Endothelial cell of umbilical vein (primary cell): ENCODE measurements at regions not wholly inside any gene's neighbourhood (a gene's known extent, or its start where the extent isn't known, plus 50 kb on each side); places are given as distances from the start of the nearest gene placed in this dataset.

ENCODE experiments used
- BruUV-seq: library from RNA; stranded (reverse); fragments of 400-500 nt; replicated peaks from 2 replicates; lab custom pipeline; 2021; lab: Mats Ljungman, UMichigan
- CTCF ChIA-PET: fragments of 300-600, 350-600 bp; sonication (Branson Sonifier 250); formaldehyde crosslinking; loops from one replicate; lab custom pipeline; 2021; ENCODE audit warnings: antibody characterized with exemption, inconsistent platforms; lab: Charles Lee
- POLR2A ChIA-PET: fragments of 300-600, 350-600 bp; sonication (Branson Sonifier 250); formaldehyde crosslinking; loops from one replicate; lab custom pipeline; 2021; ENCODE audit warnings: antibody characterized with exemption, inconsistent platforms; lab: Charles Lee
- DNase-seq: peaks from one replicate; pipeline ENCODE4 v3.0.0-alpha.2; 2011; ENCODE audit warnings: low read depth, low spot score
- FAIRE-seq: peaks from 2 replicates; lab custom pipeline; 2011; peaks lifted over from hg19 to GRCh38; lab: Jason Lieb, UNC
- H2AFZ ChIP-seq: 2 replicates; pipeline ENCODE4 v1.6.0; 2012; ENCODE audit warnings: low read depth, low read length, control low read depth, inconsistent platforms
- H3K27ac ChIP-seq: 2 replicates; pipeline ENCODE4 v1.5.1; 2011; ENCODE audit warnings: low read depth, mild to moderate bottlenecking, control low read depth, low read length, moderate library complexity; ENCODE audit not compliant: insufficient read depth
- H3K27me3 ChIP-seq, 2 experiments: 2 replicates each; pipeline versions ENCODE4 v1.6.0 to v1.6.1; 2011; ENCODE audit warnings: low read length in 2 of 2, mixed read lengths in 1 of 2; ENCODE audit not compliant: control insufficient read depth in 2 of 2, insufficient read depth in 2 of 2
- H3K36me3 ChIP-seq, 2 experiments: 2 replicates in 1 of 2; 3 replicates in 1 of 2; pipeline ENCODE4 v1.5.1; 2011; ENCODE audit warnings: low read length in 2 of 2, mild to moderate bottlenecking in 1 of 2, moderate library complexity in 1 of 2; ENCODE audit not compliant: control insufficient read depth in 2 of 2, insufficient read depth in 2 of 2; ENCODE audit errors: extremely low read depth in 1 of 2
- H3K4me1 ChIP-seq: 3 replicates; pipeline ENCODE4 v1.5.1; 2011; ENCODE audit warnings: mild to moderate bottlenecking, low read length; ENCODE audit not compliant: control insufficient read depth, insufficient read depth; ENCODE audit errors: extremely low read depth
- H3K4me2 ChIP-seq: 2 replicates; pipeline ENCODE4 v1.6.1; 2011; ENCODE audit warnings: low read length, control low read depth, mixed read lengths; ENCODE audit not compliant: insufficient read depth
- H3K4me3 ChIP-seq, 3 experiments: fragments of 200-600 bp in 1 of 3; sonication (generic), shearing (Covaris generic) in 1 of 3; replicated peaks in 1 of 3; 2 replicates each; pipeline ENCODE4 v1.5.1; 2011 to 2016; ENCODE audit warnings: control low read depth in 3 of 3, low read length in 3 of 3, mild to moderate bottlenecking in 2 of 3, inconsistent platforms in 1 of 3, low read depth in 1 of 3, moderate library complexity in 1 of 3; ENCODE audit not compliant: insufficient read depth in 1 of 3
- H3K79me2 ChIP-seq: 2 replicates; pipeline ENCODE4 v1.6.0; 2012; ENCODE audit warnings: low read length, inconsistent platforms; ENCODE audit not compliant: control insufficient read depth, insufficient read depth
- H3K9ac ChIP-seq: replicated peaks from 2 replicates; pipeline ENCODE3; 2011; ENCODE audit warnings: low read length, control low read depth; ENCODE audit not compliant: insufficient read depth; ENCODE audit errors: extremely low read depth
- H3K9me1 ChIP-seq: replicated peaks from 3 replicates; pipeline ENCODE4 v1.6.0; 2011; ENCODE audit warnings: mild to moderate bottlenecking, low read length; ENCODE audit not compliant: control insufficient read depth, insufficient read depth; ENCODE audit errors: extremely low read depth
- H3K9me3 ChIP-seq: replicated peaks from 2 replicates; pipeline ENCODE4 v1.5.1; 2012; ENCODE audit warnings: low read length, inconsistent platforms; ENCODE audit not compliant: control insufficient read depth, insufficient read depth
- H4K20me1 ChIP-seq: replicated peaks from 2 replicates; pipeline ENCODE3; 2011; ENCODE audit warnings: mild to moderate bottlenecking, low read length; ENCODE audit not compliant: control insufficient read depth, insufficient read depth; ENCODE audit errors: extremely low read depth
- CTCF ChIP-seq, 2 donors: IDR thresholded peaks; 1 replicate in 1 of 2; 2 replicates in 1 of 2; pipeline ENCODE4 v1.5.1; 2011; ENCODE audit warnings: low read length in 2 of 2, mild to moderate bottlenecking in 2 of 2, moderate library complexity in 2 of 2, control low read depth in 1 of 2, inconsistent platforms in 1 of 2, low read depth in 1 of 2; ENCODE audit not compliant: insufficient read depth in 1 of 2; ENCODE audit errors: extremely low read depth in 1 of 2
- EZH2 ChIP-seq: IDR thresholded peaks from 2 replicates; pipeline ENCODE4 v1.6.1; 2012; ENCODE audit warnings: borderline replicate concordance, low read depth, mild to moderate bottlenecking, moderate library complexity, low read length, inconsistent platforms; ENCODE audit not compliant: severe bottlenecking
- FOS ChIP-seq: IDR thresholded peaks from 2 replicates; pipeline ENCODE4 v1.6.1; 2011; ENCODE audit warnings: mild to moderate bottlenecking, low read length, moderate library complexity, borderline replicate concordance; ENCODE audit not compliant: insufficient read depth
- GATA2 ChIP-seq: IDR thresholded peaks from 2 replicates; pipeline ENCODE4 v1.7.0; 2011; ENCODE audit warnings: low read depth, mild to moderate bottlenecking, moderate library complexity, mixed read lengths, low read length; ENCODE audit not compliant: insufficient read length, insufficient read depth
- MAX ChIP-seq: IDR thresholded peaks from 2 replicates; pipeline ENCODE4 v1.6.1; 2011; ENCODE audit not compliant: insufficient read depth, insufficient read length
- POLR2A ChIP-seq: IDR thresholded peaks from 2 replicates; pipeline ENCODE4 v1.6.1; 2012; ENCODE audit warnings: low read depth, mild to moderate bottlenecking, control low read depth, low read length
- POLR2AphosphoS5 ChIP-seq: IDR thresholded peaks from 2 replicates; pipeline ENCODE4 v1.6.1; 2012; ENCODE audit warnings: low read depth, mild to moderate bottlenecking, control low read depth, low read length, moderate library complexity; ENCODE audit not compliant: insufficient read depth
- dilution Hi-C: fragments of 300-500 bp; cut with MboI; formaldehyde crosslinking; loops from one replicate; pipeline ENCODE4 v1.15.0; 2019; ENCODE audit warnings: low sequenced_read_pairs; ENCODE audit not compliant: extremely low pct_ligation_motif_present
- intact Hi-C: fragments of 100-400 bp; cut with micrococcal nuclease; formaldehyde crosslinking; loops from one replicate; pipeline ENCODE4 v1.10.0; 2022

- no peaks in the 10 kb centered on the region for H3K79me2 ChIP-seq
- dilution Hi-C loops (no loop called here), intact Hi-C loops (no loop called here)
- H3K27me3 ChIP-seq: peaks cover 8 to 9% of the 10 kb centered on the region in 2 experiments
- no peak overlapping the region for H3K27ac ChIP-seq
- no peaks in the 10 kb centered on the region for H3K9me1 ChIP-seq
- H3K4me3 ChIP-seq: no peak overlapping the region
- H3K4me2 ChIP-seq: no peak overlapping the region
- no peak for TF ChIP-seq EZH2
- no peak for TF ChIP-seq POLR2AphosphoS5
- TF ChIP-seq FOS: no peak
- no peak for TF ChIP-seq POLR2A
- TF ChIP-seq MAX: no peak
- TF ChIP-seq GATA2: no peak
- TF ChIP-seq CTCF (IDR thresholded peaks at IDR 0.05; ENCODE audit: extremely low read depth in 1 of 2, insufficient read depth in 1 of 2, low read depth in 1 of 2, low read length in 2 of 2): no peak
- H3K36me3 ChIP-seq: no peaks in the 10 kb centered on the region
- FAIRE-seq: no peak
- CTCF ChIA-PET: interaction anchor here (1.4 kb wide), 1 partner anchor 11 kb away, joined by 4 read pairs; no protein-coding TSS in a partner anchor
- no TSS peak for BruUV-seq
- no peaks in the 10 kb centered on the region for H4K20me1 ChIP-seq
- no peak for DNase-seq
- H3K9ac ChIP-seq: no peak overlapping the region
- no peaks in the 10 kb centered on the region for H3K4me1 ChIP-seq
- H3K9me3 ChIP-seq: no peaks in the 10 kb centered on the region
- POLR2A ChIA-PET: no interaction called here
- no peak overlapping the region for H2AFZ ChIP-seq
Measured at GRCh38 chr13:78777976-78778375, 119.0 kb upstream of the OBI1 start.
